PC-3 (cell line): ENCODE measurements at regions not wholly inside any gene's neighbourhood (a gene's known extent, or its start where the extent isn't known, plus 50 kb on each side); places are given as distances from the start of the nearest gene placed in this dataset.

ENCODE experiments used
- CTCF ChIP-seq: fragments of 300-600 bp; sonication (generic); conservative IDR thresholded peaks from 2 replicates; pipeline ENCODE4 v1.5.1; 2017; ENCODE audit warnings: antibody characterized with exemption, low read depth, mild to moderate bottlenecking, low read length
- EZH2phosphoT487 ChIP-seq: fragments of 300-600 bp; sonication (generic); IDR thresholded peaks from 2 replicates; pipeline ENCODE4 v1.6.1; 2018; ENCODE audit warnings: mild to moderate bottlenecking, antibody characterized with exemption, low read length, borderline replicate concordance

- TF ChIP-seq CTCF (no peak), EZH2phosphoT487 (no peak)
Measured at GRCh38 chr3:30980993-30981392, 86.5 kb upstream of the GADL1 start.
